Rectal smooth muscle tissue (tissue), 1 donor: ENCODE measurements at regions not wholly inside any gene's neighbourhood (a gene's known extent, or its start where the extent isn't known, plus 50 kb on each side); places are given as distances from the start of the nearest gene placed in this dataset.
A peak's percentile ranks its signal among the peaks of the same experiment; 100 is the strongest.
"Not testable (repeated sequence)": the region's sequence is repeated elsewhere in the genome, so short reads cannot be mapped to it uniquely, and the experiment has no call there.

ENCODE experiments used
- H3K27ac ChIP-seq: one replicate; pipeline ENCODE4 v1.7.0; 2013; ENCODE audit warnings: low read depth, low read length, inconsistent platforms
- H3K27me3 ChIP-seq: one replicate; pipeline ENCODE4 v1.7.0; 2013; ENCODE audit warnings: low read length; ENCODE audit not compliant: control insufficient read depth, insufficient read depth
- H3K36me3 ChIP-seq: one replicate; pipeline ENCODE4 v1.7.0; 2013; ENCODE audit warnings: low read length; ENCODE audit not compliant: control insufficient read depth, insufficient read depth
- H3K4me1 ChIP-seq: one replicate; pipeline ENCODE4 v1.7.0; 2013; ENCODE audit warnings: low read length; ENCODE audit not compliant: control insufficient read depth, insufficient read depth
- H3K4me3 ChIP-seq: one replicate; pipeline ENCODE4 v1.7.0; 2013; ENCODE audit warnings: low read length
- H3K9ac ChIP-seq: one replicate; pipeline ENCODE4 v1.7.0; 2013; ENCODE audit warnings: low read length

GRCh38 chr12:14193639-14194038, 171.8 kb upstream of the ATF7IP start:
- no peak overlapping the region for H3K9ac ChIP-seq
- H3K27me3 ChIP-seq, result no peaks in the 10 kb centered on the region
- no peaks in the 10 kb centered on the region for H3K4me1 ChIP-seq
- no peak overlapping the region for H3K27ac ChIP-seq
- H3K36me3 ChIP-seq, result no peaks in the 10 kb centered on the region
- H3K4me3 ChIP-seq, result no peak overlapping the region

GRCh38 chr12:14194572-14194971, 170.9 kb upstream of the ATF7IP start:
- Histone ChIP-seq H3K4me1 (no peaks in the 10 kb centered on the region), H3K27me3 (no peaks in the 10 kb centered on the region), H3K27ac (no peak overlapping the region), H3K4me3 (no peak overlapping the region), H3K36me3 (no peaks in the 10 kb centered on the region), H3K9ac (no peak overlapping the region)

- Histone ChIP-seq H3K27me3 (no peaks in the 10 kb centered on the region), H3K27ac (no peak overlapping the region), H3K4me1 (no peaks in the 10 kb centered on the region), H3K9ac (no peak overlapping the region), H3K36me3 (no peaks in the 10 kb centered on the region), H3K4me3 (no peak overlapping the region)
Measured at GRCh38 chr12:14199455-14200198, 165.9 kb upstream of the ATF7IP start.

- Histone ChIP-seq H3K4me3 (no peak overlapping the region), H3K36me3 (no peaks in the 10 kb centered on the region), H3K27ac (no peak overlapping the region), H3K4me1 (no peaks in the 10 kb centered on the region), H3K9ac (no peak overlapping the region), H3K27me3 (no peaks in the 10 kb centered on the region)
Measured at GRCh38 chr12:14200598-14200997, 164.9 kb upstream of the ATF7IP start.

- H3K4me1 ChIP-seq, result no peaks in the 10 kb centered on the region
- H3K27ac ChIP-seq, result no peak overlapping the region
- H3K4me3 ChIP-seq, result no peak overlapping the region
- H3K9ac ChIP-seq, result no peak overlapping the region
- H3K36me3 ChIP-seq, result no peaks in the 10 kb centered on the region
- H3K27me3 ChIP-seq, result no peaks in the 10 kb centered on the region
Measured at GRCh38 chr12:14201291-14201690, 164.2 kb upstream of the ATF7IP start.

- H3K9ac ChIP-seq, result no peak overlapping the region
- no peaks in the 10 kb centered on the region for H3K4me1 ChIP-seq
- no peak overlapping the region for H3K4me3 ChIP-seq
- no peak overlapping the region for H3K27ac ChIP-seq
- H3K36me3 ChIP-seq, result no peaks in the 10 kb centered on the region
- no peaks in the 10 kb centered on the region for H3K27me3 ChIP-seq
Measured at GRCh38 chr12:14207905-14208551, 157.5 kb upstream of the ATF7IP start.

- Histone ChIP-seq H3K9ac (no peak overlapping the region), H3K27ac (no peak overlapping the region), H3K27me3 (no peaks in the 10 kb centered on the region)
Measured at GRCh38 chr12:14211947-14212387, 153.5 kb upstream of the ATF7IP start.

GRCh38 chr12:14213542-14213941, 151.9 kb upstream of the ATF7IP start:
- no peak overlapping the region for H3K4me3 ChIP-seq
- no peaks in the 10 kb centered on the region for H3K27me3 ChIP-seq
- H3K9ac ChIP-seq, result no peak overlapping the region
- H3K36me3 ChIP-seq, result no peaks in the 10 kb centered on the region
- H3K4me1 ChIP-seq, result no peaks in the 10 kb centered on the region
- no peak overlapping the region for H3K27ac ChIP-seq

More at GRCh38 chr12:14211947-14212387, 153.5 kb upstream of the ATF7IP start:
- Histone ChIP-seq H3K4me1 (no peaks in the 10 kb centered on the region), H3K36me3 (no peaks in the 10 kb centered on the region), H3K4me3 (no peak overlapping the region)

GRCh38 chr12:14214495-14214894, 151.0 kb upstream of the ATF7IP start:
- H3K27ac ChIP-seq, result no peak overlapping the region
- no peaks in the 10 kb centered on the region for H3K36me3 ChIP-seq
- H3K4me3 ChIP-seq, result no peak overlapping the region
- H3K4me1 ChIP-seq, result no peaks in the 10 kb centered on the region
- H3K9ac ChIP-seq, result no peak overlapping the region
- H3K27me3 ChIP-seq, result no peaks in the 10 kb centered on the region

GRCh38 chr12:14215949-14216348, 149.5 kb upstream of the ATF7IP start:
- not testable (repeated sequence) for H3K4me3 ChIP-seq, H3K9ac ChIP-seq, H3K27ac ChIP-seq, H3K4me1 ChIP-seq, H3K27me3 ChIP-seq, H3K36me3 ChIP-seq

- H3K4me3 ChIP-seq, result peak overlapping the region; percentile 25
- no peaks in the 10 kb centered on the region for H3K36me3 ChIP-seq
- no peak overlapping the region for H3K9ac ChIP-seq
- no peak overlapping the region for H3K27ac ChIP-seq
- no peaks in the 10 kb centered on the region for H3K27me3 ChIP-seq
- H3K4me1 ChIP-seq, result no peaks in the 10 kb centered on the region
Measured at GRCh38 chr12:14216405-14217294, 148.8 kb upstream of the ATF7IP start.

- no peaks in the 10 kb centered on the region for H3K4me1 ChIP-seq
- H3K4me3 ChIP-seq, result no peak overlapping the region
- no peaks in the 10 kb centered on the region for H3K27me3 ChIP-seq
- H3K36me3 ChIP-seq, result no peaks in the 10 kb centered on the region
- H3K27ac ChIP-seq, result no peak overlapping the region
- H3K9ac ChIP-seq, result no peak overlapping the region
Measured at GRCh38 chr12:14219156-14219555, 146.3 kb upstream of the ATF7IP start.
